DOHH2 (cell line): ENCODE measurements at regions not wholly inside any gene's neighbourhood (a gene's known extent, or its start where the extent isn't known, plus 50 kb on each side); places are given as distances from the start of the nearest gene placed in this dataset.

Experiments
- H3F3A ChIP-seq: fragments of 200-600 bp; sonication (generic), shearing (Covaris generic); 2 replicates; pipeline ENCODE4 v1.6.0; 2016; ENCODE audit warnings: antibody characterized with exemption, mild to moderate bottlenecking; ENCODE audit not compliant: control insufficient read depth, insufficient read depth
- H3K27ac ChIP-seq: fragments of 200-600 bp; sonication (generic); 2 replicates; pipeline ENCODE4 v1.5.1; 2014; ENCODE audit warnings: low read depth, mild to moderate bottlenecking, low read length, moderate library complexity
- H3K27me3 ChIP-seq: fragments of 200-600 bp; sonication (generic); 2 replicates; pipeline ENCODE4 v1.6.1; 2014; ENCODE audit warnings: mild to moderate bottlenecking, low read length, mixed read lengths; ENCODE audit not compliant: control insufficient read depth
- H3K36me3 ChIP-seq: fragments of 200-600 bp; sonication (generic); 2 replicates; pipeline ENCODE4 v1.6.1; 2014; ENCODE audit warnings: mild to moderate bottlenecking, low read length, moderate library complexity, mixed read lengths; ENCODE audit not compliant: control insufficient read depth
- H3K4me1 ChIP-seq: fragments of 200-600 bp; sonication (generic); 2 replicates; pipeline ENCODE4 v1.6.1; 2014; ENCODE audit warnings: mild to moderate bottlenecking, low read length, mixed read lengths; ENCODE audit not compliant: control insufficient read depth
- H3K4me2 ChIP-seq: fragments of 200-600 bp; sonication (generic); 2 replicates; pipeline ENCODE4 v1.6.0; 2014; ENCODE audit warnings: mild to moderate bottlenecking, low read length, moderate library complexity
- H3K4me3 ChIP-seq: fragments of 200-600 bp; sonication (generic); 2 replicates; pipeline ENCODE4 v1.5.1; 2014; ENCODE audit warnings: mild to moderate bottlenecking, low read length, mixed read lengths
- H3K79me2 ChIP-seq: fragments of 200-600 bp; sonication (generic); 2 replicates; pipeline ENCODE4 v1.6.1; 2014; ENCODE audit warnings: mild to moderate bottlenecking, low read length, mixed read lengths; ENCODE audit not compliant: control insufficient read depth
- H3K9me2 ChIP-seq: fragments of 200-600 bp; sonication (generic); replicated peaks from 2 replicates; pipeline ENCODE4 v1.6.1; 2014; ENCODE audit warnings: mild to moderate bottlenecking, low read length, mixed read lengths; ENCODE audit not compliant: control insufficient read depth
- H3K9me3 ChIP-seq: fragments of 200-600 bp; sonication (generic); 2 replicates; pipeline ENCODE4 v1.6.1; 2014; ENCODE audit warnings: antibody characterized with exemption, low read length, mixed read lengths; ENCODE audit not compliant: control insufficient read depth, insufficient read depth
- H4K20me1 ChIP-seq: fragments of 200-600 bp; sonication (generic); 2 replicates; pipeline ENCODE4 v1.6.0; 2014; ENCODE audit warnings: low read depth, mild to moderate bottlenecking, antibody characterized with exemption, low read length, moderate library complexity; ENCODE audit not compliant: control insufficient read depth, insufficient read depth
- EZH2phosphoT487 ChIP-seq: fragments of 200-600 bp; sonication (generic); IDR thresholded peaks from 2 replicates; pipeline ENCODE4 v1.6.1; 2017; ENCODE audit warnings: borderline replicate concordance, mild to moderate bottlenecking, antibody characterized with exemption, low read length, moderate library complexity, mixed read lengths
- TF ChIP-seq, protein P1 (sequence below): fragments of 200-600 bp; sonication (generic); IDR thresholded peaks from one replicate; pipeline ENCODE4 v1.5.1; 2014; ENCODE audit warnings: antibody characterized with exemption, mild to moderate bottlenecking, low read depth, low read length; ENCODE audit not compliant: poor library complexity, severe bottlenecking

DNA sequence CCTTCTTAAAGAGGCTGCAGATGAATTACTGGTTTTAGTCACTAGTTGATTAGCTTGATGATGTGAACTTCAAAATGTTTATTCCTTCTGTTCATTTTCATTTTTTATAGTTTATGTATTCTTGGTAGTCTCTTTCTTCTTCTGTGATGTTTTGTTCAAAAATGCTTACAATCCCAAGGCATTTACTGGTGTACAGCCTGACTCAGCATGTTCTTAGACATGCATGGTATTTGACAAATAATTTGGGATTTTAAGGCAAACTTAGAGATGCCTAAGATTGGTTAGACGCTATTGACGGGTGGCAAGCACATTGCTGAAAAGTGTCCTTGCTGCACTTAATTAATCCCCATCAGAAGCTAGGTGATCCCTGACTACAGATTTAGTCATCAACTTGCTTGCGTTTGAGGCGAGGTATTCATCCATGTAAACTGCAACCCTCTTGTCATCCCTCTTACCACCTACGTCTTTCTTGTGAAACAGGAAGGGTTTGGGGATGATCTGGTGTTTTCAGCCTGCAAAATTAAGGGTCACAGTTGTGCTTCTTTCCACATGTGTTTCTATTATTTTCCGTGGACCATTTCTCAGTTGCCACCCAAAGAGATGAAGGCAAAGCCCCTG lies 331.8 kb downstream of the DKK2 start:
- Histone ChIP-seq H3K36me3 (no peaks in the 10 kb centered on the region), H3K9me3 (no peaks in the 10 kb centered on the region), H3K4me3 (no peak overlapping the region), H3K27me3 (no peaks in the 10 kb centered on the region), H3K4me2 (no peak overlapping the region), H3K4me1 (no peaks in the 10 kb centered on the region), H3K79me2 (no peaks in the 10 kb centered on the region), H3K27ac (no peak overlapping the region), H4K20me1 (no peaks in the 10 kb centered on the region), H3F3A (no peaks in the 10 kb centered on the region), H3K9me2 (no peaks in the 10 kb centered on the region)
- TF ChIP-seq, protein P1, sequence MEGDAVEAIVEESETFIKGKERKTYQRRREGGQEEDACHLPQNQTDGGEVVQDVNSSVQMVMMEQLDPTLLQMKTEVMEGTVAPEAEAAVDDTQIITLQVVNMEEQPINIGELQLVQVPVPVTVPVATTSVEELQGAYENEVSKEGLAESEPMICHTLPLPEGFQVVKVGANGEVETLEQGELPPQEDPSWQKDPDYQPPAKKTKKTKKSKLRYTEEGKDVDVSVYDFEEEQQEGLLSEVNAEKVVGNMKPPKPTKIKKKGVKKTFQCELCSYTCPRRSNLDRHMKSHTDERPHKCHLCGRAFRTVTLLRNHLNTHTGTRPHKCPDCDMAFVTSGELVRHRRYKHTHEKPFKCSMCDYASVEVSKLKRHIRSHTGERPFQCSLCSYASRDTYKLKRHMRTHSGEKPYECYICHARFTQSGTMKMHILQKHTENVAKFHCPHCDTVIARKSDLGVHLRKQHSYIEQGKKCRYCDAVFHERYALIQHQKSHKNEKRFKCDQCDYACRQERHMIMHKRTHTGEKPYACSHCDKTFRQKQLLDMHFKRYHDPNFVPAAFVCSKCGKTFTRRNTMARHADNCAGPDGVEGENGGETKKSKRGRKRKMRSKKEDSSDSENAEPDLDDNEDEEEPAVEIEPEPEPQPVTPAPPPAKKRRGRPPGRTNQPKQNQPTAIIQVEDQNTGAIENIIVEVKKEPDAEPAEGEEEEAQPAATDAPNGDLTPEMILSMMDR = no peak
- TF ChIP-seq EZH2phosphoT487 = no peak

DNA sequence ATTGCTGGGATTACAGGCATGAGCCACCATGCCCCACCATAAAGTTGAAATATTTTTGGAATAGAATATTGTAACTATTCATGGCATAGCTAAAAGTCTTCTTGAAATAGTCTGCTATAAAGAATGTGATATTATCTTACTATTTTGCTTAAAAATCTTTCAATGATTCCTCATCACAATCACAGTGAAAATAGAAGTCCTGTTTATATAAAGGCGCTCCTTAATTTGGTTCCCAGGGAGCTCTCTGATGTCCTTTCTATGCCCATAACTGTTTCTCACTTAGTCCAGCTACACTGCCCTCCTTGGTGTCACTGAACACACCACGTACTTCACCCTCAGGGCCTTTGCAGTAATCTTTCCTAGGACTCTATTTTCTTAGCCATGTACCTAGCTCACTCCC lies 331.7 kb upstream of the GIMD1 start:
- no peaks in the 10 kb centered on the region for H3F3A ChIP-seq
- no peaks in the 10 kb centered on the region for H4K20me1 ChIP-seq
- H3K9me2 ChIP-seq = no peaks in the 10 kb centered on the region
- no peaks in the 10 kb centered on the region for H3K4me1 ChIP-seq
- no peak overlapping the region for H3K4me3 ChIP-seq
- H3K27me3 ChIP-seq = no peaks in the 10 kb centered on the region
- H3K4me2 ChIP-seq = no peak overlapping the region
- H3K27ac ChIP-seq = no peak overlapping the region
- H3K79me2 ChIP-seq = no peaks in the 10 kb centered on the region
- TF ChIP-seq EZH2phosphoT487 = no peak
- TF ChIP-seq, protein P1 = no peak
- no peaks in the 10 kb centered on the region for H3K36me3 ChIP-seq
- H3K9me3 ChIP-seq = no peaks in the 10 kb centered on the region

- Histone ChIP-seq H3K9me2 (no peaks in the 10 kb centered on the region), H4K20me1 (no peaks in the 10 kb centered on the region), H3F3A (no peaks in the 10 kb centered on the region), H3K9me3 (no peaks in the 10 kb centered on the region), H3K36me3 (no peaks in the 10 kb centered on the region), H3K4me3 (no peak overlapping the region), H3K27ac (no peak overlapping the region), H3K79me2 (no peaks in the 10 kb centered on the region), H3K4me1 (no peaks in the 10 kb centered on the region), H3K4me2 (no peak overlapping the region), H3K27me3 (no peaks in the 10 kb centered on the region)
- no peak for TF ChIP-seq EZH2phosphoT487
- TF ChIP-seq, protein P1 = no peak
These were observed 330.1 kb upstream of the GIMD1 start for GRCh38 chr4:106698621-106699195.
